Activated naive CD4-positive, alpha-beta T cell treated with Interleukin-2 at 50 U/mL for 16 hours (primary cell): ENCODE measurements at regions not wholly inside any gene's neighbourhood (a gene's known extent, or its start where the extent isn't known, plus 50 kb on each side); places are given as distances from the start of the nearest gene placed in this dataset.
"Not testable (repeated sequence)": the region's sequence is repeated elsewhere in the genome, so short reads cannot be mapped to it uniquely, and the experiment has no call there.

ENCODE experiments used
- DNase-seq: peaks from one replicate; pipeline ENCODE4 v3.0.0-alpha.2; 2020

DNA sequence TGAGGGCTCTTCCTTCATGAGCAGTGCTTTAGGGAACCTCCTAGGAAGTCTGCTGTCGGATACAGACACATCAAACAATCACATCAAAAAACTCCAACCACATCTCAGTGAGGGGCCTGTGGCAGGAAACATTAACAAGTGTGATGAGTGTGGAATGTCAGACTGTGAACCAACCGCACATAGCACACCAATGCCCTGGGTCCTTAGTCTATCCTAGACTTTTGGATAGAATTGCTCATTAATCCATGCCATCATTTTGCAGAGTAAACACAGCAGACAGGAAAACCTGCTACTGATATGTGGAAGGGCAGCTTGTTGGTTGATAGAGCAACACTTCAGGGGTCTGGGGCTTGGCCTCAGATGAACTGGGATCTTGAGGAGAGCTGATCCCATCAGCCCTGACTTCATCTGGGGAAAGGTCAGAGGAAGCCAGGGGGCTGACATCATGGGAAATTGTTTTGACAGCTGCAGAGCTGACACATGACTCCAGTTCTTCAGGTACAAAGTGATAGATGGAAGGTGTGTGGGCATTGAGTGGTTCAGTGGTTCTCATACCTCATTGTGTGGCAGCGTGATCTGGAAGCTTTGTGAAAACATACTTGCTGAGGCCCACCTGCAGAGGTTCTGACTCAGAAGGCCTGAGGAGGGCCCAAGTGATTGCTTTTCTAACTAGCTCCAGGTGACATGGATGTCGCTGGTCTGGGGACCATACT, 193.3 kb downstream of the DIRAS2 start:
- no peak for DNase-seq

DNA sequence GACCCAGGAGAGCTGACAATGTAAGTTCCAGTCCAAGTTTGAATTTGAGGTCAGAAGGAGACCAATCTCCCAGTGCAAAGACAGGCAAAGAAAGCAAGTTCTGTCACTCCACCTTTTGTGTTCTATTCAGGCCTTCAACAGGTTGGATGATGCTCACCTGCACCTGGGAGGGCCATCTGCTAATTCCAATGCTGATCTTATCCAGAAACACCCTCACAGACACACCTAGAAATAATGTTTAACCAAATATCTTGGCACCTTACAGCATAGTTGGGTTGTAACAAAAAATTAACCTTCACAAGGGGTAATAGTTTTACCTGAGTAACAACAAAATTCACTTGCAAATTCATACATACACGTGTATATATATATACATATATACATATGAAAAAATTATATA, 190.8 kb downstream of the DIRAS2 start:
- no peak for DNase-seq

DNA sequence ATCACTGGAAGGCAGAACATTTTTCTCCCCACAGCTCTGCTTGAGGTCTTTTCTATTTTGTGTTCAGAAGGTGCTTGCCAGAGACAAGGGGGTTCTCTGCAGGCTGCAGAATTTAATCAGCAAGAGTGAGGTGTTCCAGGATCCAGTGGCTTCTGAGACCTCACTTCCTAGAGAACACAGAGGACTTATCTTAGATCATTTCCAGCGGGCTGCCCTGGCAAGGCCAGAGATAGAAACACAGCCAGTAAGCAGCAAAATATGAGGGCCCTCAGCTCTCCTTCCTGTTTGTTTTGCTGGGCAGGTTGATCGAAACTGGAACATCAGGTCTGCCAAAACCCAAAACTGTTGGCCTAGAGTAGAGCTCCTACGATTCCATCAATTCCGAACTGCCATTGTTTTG, 187.3 kb downstream of the DIRAS2 start:
- DNase-seq = no peak

DNA sequence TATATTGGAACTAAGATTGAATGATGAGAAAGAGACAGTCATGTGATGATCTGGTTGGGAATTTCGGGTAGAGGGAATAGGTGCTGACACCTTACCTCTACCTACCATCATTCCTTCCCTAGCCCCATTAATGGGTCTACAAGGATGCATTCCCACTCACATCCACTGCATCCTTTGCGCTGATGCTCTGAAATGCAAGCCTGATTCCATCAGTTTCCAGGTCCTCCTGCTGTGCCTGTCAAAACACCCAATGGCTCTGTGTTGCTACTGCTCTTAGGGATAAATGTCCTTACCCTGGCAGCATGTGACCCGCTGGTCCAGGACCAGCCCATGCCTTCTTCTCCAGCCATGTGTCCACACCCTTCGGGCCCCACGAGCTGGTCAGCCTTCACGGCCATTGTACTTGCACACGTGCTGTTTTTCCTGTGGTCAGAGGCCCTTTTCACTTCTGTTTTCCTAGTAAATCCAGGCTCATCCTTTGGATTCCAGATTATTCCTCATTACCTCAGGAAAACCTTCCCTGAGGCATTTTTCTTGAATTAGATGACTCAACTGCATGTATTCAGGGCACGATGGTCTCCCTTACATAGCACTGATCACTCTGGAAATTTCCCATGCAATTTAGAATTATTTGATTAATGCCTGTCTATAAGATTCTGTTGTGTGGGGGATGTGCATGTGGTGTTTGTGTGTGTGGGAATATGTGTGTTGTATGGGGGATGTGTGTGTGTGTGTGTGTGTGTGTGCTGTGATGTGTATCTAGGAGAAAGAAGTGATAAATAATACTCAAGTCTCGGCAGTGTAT, 185.0 kb downstream of the DIRAS2 start:
- no peak for DNase-seq

DNA sequence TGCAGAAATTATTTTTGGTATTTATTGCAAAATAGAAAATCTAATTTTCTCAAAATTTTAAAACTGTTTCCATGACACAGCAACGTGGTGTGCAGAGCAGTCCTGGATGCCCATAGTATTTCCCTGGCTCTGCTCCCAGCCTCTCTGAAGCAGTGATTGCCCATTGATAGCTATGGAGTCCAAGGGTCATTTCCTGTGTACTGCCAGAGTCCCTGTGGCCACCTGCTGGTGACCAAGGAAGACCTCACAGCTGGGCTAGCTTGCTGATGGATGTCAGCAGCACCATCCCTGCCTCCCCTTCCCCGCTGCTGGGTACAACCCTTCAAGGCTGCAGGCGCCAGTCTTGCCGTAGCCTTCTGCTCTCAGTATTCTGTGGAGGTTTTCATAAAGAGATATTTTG, 184.1 kb downstream of the DIRAS2 start:
- DNase-seq = no peak

DNA sequence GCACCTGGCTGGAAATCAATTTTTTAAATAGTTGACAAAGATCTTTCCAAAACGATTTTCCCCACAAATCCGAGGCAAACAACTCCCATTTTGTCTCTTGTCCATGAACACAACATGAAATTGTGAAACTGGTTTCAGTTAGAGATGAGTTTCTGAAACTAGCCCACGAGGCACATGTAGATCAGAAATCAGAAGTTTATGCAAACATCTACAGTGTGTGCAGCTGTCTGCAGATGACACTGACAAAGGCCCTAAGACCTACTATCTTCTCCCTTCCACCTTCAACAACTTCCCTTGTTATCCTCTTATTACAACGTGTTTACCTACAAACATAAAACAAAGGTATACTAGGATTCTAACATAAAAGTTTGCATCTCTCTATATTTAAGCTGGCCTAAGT, 183.3 kb downstream of the DIRAS2 start:
- DNase-seq = no peak

DNA sequence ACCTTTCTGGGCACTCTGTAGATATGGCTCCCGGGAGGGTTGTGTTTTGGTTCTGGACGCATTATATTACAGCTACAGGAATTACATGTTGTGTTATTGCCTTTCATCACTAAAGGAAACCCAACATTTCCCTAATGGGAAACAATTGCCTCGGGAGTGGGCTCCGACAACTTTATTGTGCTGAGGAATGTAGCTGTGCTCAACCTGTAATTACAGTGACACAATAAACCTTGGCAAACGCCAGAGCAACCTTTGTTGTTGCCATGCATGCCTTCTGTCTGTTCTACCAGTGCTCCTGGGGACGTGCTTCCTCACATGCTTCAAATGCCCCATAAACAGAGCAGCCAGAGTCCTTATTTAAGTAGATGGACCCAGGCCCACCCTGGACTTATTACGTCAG, 182.4 kb downstream of the DIRAS2 start:
- DNase-seq = no peak

DNA sequence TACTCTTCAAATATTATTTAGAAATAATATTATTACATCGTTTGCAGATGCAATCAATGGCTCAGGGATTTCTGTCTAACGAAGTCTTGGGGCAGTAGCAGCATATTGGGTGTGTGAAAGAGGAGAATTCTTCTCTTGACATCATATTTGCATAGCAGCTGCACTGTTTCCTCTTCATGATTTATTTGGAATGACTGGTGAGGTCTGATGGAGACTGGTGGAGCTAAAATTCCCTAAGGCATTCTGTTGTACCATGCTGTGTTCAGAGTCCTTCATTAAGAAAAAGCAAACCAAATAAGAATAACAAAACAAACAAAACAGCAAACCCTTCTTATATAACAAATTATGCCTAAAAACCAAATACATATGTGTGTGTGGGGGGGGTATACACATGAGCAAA, 177.6 kb downstream of the DIRAS2 start:
- no peak for DNase-seq

DNA sequence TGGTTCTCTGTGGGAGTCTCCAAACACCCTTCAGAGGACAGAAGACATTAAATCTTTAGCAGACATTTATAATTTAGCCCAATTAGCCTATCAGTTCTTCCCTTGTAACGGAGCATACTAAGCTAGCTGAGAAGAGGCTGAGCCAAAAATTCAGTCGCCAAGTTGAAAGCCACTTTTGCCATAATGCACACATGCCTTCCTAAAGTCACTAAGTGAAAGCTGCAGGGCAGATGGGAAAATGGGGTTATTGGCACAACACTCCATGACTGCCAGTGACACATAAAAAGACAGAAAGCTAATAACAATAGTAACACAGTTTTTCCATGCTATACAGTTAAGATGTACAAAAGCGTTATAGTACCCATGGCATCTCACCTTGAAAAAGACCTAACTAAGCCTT, 176.2 kb downstream of the DIRAS2 start:
- DNase-seq = no peak

DNA sequence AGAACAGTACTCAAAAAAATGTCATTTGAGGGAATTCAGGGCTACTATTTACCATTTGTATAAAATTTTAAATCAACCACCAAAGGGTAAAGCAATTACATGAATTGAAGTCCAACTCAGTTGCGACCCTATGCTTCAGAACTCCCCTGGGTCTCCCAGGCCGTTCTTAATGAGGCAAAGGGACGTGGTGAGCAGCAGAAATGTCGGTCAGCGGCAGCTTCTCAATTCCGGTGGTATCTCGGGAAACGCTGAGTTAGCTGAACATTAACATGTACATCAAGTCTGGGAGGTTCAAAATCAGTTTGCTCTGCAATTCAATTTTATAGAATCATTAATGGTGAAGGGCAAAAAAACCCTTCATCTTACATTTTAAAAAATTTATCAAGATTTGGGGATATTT, 173.2 kb downstream of the DIRAS2 start:
- no peak for DNase-seq

DNA sequence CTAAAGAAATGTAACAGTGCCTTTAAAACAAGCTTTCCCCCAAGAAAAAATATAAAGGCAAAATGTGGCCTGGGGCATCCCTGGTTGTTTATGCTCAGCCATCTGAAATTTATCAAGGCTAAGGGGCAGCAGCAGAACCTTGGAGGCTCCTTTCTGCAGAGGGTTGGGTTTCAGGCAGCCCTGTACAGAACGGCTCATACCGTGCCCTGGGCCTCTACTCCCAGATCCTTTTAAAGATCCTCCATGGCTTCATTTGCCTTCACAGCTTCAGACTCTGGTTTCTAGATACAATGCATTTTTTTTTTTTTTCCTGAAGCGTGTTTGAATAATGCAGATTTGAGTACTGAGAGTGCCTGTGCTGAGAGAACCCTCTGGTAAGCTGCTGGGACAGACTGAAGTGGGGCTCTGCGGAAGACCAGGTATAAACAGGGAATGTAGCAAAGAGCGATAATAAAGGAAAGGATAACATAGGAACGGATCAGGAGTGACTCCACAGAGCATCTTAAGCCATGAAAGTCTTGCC, 172.7 kb downstream of the DIRAS2 start:
- DNase-seq = no peak

DNA sequence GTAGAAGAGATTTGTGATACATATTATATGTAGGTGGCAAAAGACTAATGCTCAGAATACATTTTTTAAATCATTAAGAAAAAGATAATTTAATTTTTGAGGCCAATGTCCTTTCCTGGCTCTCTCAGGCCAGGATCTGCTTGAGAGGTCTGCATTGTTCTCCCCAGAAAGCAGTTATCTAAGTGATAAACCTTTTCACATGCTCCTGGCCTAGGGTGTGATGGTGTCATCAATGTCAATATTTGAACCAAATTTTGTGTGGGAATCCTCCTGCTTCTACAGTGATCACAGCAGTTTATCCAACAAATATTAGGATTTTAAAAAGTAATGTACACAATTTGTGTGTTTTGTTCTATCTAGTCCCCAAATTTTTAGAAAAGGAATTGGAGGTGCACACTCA, 166.6 kb downstream of the DIRAS2 start:
- no peak for DNase-seq

DNA sequence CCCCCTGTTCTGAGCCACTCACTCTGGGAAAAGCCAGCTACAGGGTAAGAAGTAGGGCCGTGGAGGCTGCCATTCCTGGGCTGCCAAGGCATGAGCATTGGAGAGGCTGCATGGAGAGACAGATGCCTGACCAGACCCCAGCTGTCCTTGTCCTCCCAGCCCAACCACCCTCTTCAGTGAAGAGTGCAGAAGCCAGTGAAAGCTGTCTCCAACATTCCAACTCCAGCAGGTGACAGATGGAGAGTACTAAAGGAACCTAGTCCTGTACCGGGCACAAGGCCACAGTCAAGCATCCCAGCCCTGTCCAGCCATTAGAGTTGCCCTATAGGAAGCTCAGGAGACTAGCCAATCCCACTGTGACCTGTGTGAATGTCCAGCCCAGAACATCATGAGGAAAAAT, 165.1 kb downstream of the DIRAS2 start:
- no peak for DNase-seq

DNA sequence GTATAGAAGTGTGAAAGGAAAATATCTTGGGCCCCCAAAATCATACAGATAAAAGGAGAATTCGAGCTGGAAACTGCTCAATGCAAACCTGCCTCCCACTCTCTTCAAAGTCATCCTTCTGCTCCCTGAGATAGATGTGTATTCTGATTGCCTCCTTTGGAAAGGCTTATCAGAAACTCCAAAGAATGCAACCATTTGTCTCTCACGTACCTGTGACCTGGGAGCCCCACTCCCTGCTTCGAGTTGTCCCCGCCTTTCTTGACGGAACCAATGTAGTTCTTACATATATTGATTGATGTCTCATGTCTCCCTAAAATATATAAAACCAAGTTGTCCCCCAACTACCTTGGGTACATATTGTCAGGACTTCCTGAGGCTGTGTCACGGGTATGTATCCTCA, 163.8 kb downstream of the DIRAS2 start:
- no peak for DNase-seq

DNA sequence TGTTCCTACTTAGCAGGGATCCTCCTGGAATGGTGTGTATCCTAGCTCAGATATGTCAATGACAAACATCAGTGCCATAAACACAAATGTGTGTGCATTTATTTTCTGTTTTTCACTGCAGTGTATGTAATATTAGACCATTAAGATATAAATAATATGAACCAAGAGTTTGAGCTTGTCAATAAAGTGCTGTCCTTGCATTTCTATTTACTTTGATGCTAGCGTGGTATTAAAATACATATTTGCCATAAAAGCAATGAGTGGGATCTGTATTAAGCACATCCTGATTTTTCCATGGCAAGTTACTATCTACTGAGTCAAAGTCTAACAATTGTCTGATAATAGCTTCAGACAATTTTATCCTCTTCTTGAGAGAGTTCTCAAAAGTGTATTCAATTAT, 157.6 kb downstream of the DIRAS2 start:
- DNase-seq = no peak

DNA sequence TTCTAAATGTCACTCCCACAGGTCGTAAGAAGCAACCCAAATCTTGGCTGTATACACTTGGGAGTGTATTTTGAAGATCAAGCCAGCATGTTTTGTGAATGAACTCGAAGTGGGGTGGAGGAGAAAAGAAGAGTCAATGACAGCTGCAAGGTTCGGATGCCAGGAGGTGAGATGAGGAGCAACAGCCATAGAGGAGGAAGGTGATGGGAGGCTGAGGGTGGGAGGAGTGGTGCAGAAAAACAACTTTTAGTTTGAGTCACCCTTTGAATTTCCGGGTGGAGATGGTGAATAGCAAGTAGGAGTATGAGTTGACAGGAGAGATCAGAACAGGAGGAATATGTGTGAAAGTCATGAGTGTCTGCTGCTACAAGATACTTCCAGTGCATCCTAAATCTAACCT, 153.6 kb downstream of the DIRAS2 start:
- no peak for DNase-seq

DNA sequence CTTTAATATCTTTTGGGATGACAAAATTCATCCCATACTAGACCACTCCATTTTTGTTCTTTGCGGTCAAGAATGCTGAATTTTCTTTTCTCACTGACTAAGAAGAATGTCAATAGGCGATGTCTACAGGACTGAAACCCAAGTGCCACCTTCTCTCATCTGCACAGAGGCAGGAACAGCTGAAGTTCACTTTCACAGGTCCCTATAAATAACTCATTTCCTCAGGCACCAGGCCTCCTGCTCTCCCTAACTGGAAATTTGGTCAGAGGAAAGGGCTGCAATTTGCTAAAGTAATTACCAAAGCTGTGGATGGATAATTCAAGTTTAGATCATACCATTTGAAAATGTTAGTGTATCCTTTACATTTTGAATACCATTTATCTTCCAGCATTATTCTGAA, 142.9 kb downstream of the DIRAS2 start:
- no peak for DNase-seq

DNA sequence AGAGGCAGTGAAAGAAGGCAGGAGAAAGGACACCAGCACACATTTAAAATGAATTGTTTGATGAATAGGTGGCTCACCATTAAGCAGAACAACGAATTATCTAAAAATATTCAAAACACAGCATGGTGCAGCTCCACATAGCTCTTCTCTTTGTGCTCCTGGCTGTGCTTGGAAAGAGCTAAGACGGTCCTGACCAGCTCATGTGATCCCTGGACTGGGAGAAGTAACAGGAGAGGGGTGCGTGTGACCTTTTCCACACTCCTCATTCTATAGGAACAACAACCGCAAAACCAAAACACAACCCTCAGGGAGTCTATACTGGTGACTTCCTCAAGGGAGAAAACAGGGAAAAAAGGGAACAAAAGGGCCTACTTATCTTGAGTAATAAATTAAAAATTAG, 140.5 kb downstream of the DIRAS2 start:
- no peak for DNase-seq

DNA sequence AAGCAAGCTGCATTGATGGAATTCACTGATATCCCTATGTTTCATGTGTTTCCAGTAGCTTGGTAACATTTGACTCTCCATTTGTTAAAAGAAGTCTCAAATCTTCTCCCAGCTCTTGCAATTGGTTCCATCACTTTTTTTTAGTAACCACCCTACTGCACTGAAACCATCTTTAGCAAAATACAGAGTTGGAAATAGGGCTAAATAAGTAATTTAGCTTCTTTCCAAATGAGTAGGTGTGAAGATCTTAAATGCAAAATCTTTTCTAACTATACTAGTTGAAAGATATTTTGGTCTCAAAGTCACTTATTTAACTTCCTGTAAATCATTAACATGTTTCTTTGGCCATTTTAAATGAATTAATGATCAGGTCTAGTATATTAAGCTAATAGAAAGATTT, 138.1 kb downstream of the DIRAS2 start:
- no peak for DNase-seq

DNA sequence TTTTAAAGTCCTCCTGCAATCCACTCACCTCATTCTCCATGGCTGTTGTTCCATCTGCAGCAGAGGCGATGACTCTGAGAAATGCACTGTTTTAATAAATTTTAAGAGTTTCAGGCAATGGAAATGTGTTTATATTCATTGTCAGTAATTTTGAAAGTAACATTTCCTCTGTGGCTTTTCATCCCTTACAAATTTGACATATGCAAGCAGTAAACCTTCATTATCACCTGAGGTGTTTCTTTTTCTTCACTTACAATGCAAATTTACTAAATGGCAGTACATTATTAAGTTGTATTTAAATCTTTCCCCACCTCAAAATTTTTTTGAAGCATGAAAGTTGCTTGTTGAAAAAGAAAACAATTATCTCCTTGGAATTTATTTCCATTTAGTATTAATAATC, 136.9 kb downstream of the DIRAS2 start:
- DNase-seq = no peak

DNA sequence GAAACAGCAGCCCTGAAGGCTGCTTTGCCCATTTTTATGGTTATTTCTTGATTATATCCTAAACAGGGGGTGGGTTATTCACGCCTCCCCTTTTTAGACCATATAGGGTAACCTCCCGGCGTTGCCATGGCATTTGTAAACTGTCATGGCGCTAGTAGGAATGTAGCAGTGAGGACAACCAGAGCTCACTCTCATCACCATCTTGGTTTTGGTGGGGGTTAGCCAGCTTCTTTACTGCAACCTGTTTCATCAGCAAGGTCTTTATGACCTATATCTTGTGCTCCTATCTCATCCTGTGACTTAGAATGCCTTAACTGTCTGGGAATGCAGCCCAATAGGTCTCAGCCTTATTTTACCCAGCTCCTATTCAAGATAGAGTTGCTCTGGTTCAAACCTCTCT, 136.2 kb downstream of the DIRAS2 start:
- DNase-seq = not testable (repeated sequence)

DNA sequence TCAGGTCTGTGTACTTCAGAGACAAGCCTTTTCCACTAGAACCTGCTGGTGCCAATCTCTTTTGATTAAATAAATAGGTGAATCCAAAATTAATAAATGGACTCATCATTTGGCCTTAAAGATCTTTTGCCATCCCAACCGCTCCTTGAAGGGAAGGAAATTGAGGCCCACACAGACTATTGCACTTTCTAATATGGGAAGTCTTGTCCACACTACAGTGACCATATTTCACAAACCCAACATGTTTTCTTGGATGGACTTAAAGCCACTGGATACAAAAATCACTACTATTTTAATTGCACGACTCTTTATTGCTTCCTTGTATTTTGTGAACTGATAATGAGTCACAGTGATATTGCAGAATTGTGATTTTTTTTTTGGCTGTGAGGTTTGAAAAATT, 135.0 kb downstream of the DIRAS2 start:
- DNase-seq = no peak

DNA sequence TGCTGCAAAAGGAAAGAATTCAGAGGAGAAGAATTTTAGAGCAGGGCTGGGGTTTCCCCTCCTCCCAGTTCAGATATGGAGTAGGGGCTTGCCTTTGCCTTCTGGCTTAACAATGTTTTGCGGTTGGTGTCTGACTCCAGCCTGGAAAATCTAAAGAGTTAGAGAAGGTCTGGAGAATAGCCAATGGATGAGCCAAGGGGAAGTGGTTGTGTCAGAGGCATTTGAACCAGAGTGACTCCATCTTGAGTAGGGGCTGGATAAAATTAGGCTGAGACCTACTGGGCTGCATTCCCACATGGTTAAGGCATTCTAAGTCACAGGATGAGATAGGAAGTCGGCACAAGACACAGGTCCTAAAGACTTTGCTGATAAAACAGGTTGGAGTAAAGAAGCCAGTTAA, 133.7 kb downstream of the DIRAS2 start:
- no peak for DNase-seq

DNA sequence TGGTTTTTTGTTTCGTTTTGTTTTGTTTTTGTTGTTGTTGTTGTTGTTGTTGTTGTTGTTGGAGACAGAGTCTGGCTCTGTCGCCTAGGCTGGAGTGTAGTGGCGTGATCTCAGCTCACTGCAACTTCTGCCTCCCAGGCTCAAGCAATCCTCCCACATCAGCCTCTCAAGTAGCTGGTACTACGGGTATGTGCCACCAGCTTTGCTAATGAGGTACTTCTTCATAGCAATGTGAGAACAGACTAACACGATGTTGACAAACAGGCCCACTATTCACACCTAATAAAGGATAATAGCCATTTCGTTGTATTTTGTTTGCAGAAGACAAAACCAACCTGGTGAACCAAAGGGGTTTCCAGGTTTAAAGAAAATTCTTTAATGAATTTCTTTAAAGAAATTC, 130.9 kb downstream of the DIRAS2 start:
- no peak for DNase-seq

DNA sequence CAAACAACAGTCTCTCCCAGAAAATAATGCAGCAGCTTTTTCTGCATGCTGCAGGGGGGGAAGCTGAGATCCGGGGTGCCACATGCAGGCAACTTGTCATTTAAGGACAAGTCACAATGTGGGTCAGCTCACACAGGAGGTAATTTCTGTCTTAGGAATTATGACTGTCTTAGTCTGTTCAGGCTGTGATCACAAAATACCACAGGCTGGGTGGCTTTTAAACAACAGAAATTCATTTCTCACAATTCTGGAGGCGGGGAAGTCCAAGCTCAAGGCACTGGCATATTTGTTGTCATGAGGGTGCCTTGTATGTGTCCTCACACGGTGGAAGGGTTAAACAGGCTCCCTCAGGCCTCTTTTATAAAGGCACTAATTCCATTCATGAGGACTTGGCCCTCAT, 127.7 kb downstream of the DIRAS2 start:
- no peak for DNase-seq
